Loucy (cell line): ENCODE measurements at regions not wholly inside any gene's neighbourhood (a gene's known extent, or its start where the extent isn't known, plus 50 kb on each side); places are given as distances from the start of the nearest gene placed in this dataset.

Experiments
- H2AFZ ChIP-seq: fragments of 200-600 bp; sonication (generic); 2 replicates; pipeline ENCODE4 v1.6.0; 2016; ENCODE audit warnings: antibody characterized with exemption, mild to moderate bottlenecking, low read length, moderate library complexity
- H3F3A ChIP-seq: fragments of 200-600 bp; 2 replicates; pipeline ENCODE4 v1.6.0; 2016; ENCODE audit warnings: antibody characterized with exemption, low read depth, mild to moderate bottlenecking
- H3K27me3 ChIP-seq: fragments of 200-600 bp; sonication (generic); 2 replicates; pipeline ENCODE4 v1.6.1; 2014; ENCODE audit warnings: low read length, mild to moderate bottlenecking; ENCODE audit not compliant: insufficient read depth, poor library complexity, severe bottlenecking
- H3K36me3 ChIP-seq: fragments of 200-600 bp; sonication (generic); 2 replicates; pipeline ENCODE4 v1.6.1; 2016; ENCODE audit warnings: low read length; ENCODE audit not compliant: insufficient read depth
- H3K4me1 ChIP-seq: fragments of 200-600 bp; sonication (generic); 2 replicates; pipeline ENCODE4 v1.5.1; 2014; ENCODE audit warnings: low read length, mild to moderate bottlenecking; ENCODE audit not compliant: insufficient read depth, poor library complexity, severe bottlenecking
- H3K4me2 ChIP-seq: fragments of 200-600 bp; sonication (generic); 2 replicates; pipeline ENCODE4 v1.6.0; 2014; ENCODE audit warnings: antibody characterized with exemption, low read length, low read depth, mild to moderate bottlenecking; ENCODE audit not compliant: poor library complexity, severe bottlenecking
- H3K4me3 ChIP-seq: fragments of 200-600 bp; sonication (generic); 2 replicates; pipeline ENCODE4 v1.5.1; 2014; ENCODE audit warnings: low read length, mild to moderate bottlenecking, mixed read lengths; ENCODE audit not compliant: poor library complexity, severe bottlenecking
- H3K79me2 ChIP-seq: fragments of 200-600 bp; sonication (generic); 2 replicates; pipeline ENCODE4 v1.6.1; 2014; ENCODE audit warnings: low read length; ENCODE audit not compliant: insufficient read depth
- H3K9ac ChIP-seq: fragments of 200-600 bp; sonication (generic); 2 replicates; pipeline ENCODE4 v1.6.0; 2014; ENCODE audit warnings: mild to moderate bottlenecking, low read depth, low read length, moderate library complexity; ENCODE audit not compliant: poor library complexity, severe bottlenecking
- H3K9me2 ChIP-seq: fragments of 200-600 bp; sonication (generic); replicated peaks from 2 replicates; pipeline ENCODE4 v1.6.1; 2016; ENCODE audit warnings: low read depth, low read length, mixed read lengths
- H3K9me3 ChIP-seq: fragments of 200-600 bp; sonication (generic); 2 replicates; pipeline ENCODE4 v1.6.1; 2014; ENCODE audit warnings: mild to moderate bottlenecking, antibody characterized with exemption, low read length, low read depth; ENCODE audit not compliant: insufficient read depth
- H4K20me1 ChIP-seq: fragments of 200-600 bp; sonication (generic); 2 replicates; pipeline ENCODE4 v1.6.0; 2014; ENCODE audit warnings: antibody characterized with exemption, low read length, mild to moderate bottlenecking; ENCODE audit not compliant: insufficient read depth, poor library complexity, severe bottlenecking
- EZH2phosphoT487 ChIP-seq: fragments of 200-600 bp; IDR thresholded peaks from 2 replicates; pipeline ENCODE4 v1.6.1; 2018; ENCODE audit warnings: antibody characterized with exemption, mild to moderate bottlenecking, moderate library complexity, borderline replicate concordance
- TF ChIP-seq, protein P1 (sequence below): fragments of 200-600 bp; sonication (generic); conservative IDR thresholded peaks from 2 replicates; pipeline ENCODE4 v1.5.1; 2014; ENCODE audit warnings: mild to moderate bottlenecking, antibody characterized with exemption, low read length

DNA sequence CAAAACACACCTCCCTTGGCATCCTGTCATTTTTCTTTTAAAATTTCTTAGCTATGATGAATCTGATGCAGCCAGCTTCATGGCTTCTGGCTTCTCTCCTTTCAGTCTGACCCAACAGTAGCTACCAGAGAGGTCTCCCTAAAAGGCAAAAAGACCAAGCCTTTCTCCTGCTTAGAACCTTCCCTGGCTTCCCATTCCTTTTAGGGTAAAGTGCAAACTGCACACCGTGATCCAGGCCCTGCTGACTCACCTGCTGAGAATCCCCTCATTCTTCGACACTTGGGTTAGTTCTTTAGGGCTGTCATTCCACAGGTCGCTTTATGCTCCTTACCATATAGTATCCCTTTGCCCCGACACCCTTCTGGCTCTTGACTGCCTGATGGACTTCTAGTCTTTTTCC, 362.4 kb downstream of the MIAT start:
- no peaks in the 10 kb centered on the region for H3F3A ChIP-seq
- no peak overlapping the region for H3K4me2 ChIP-seq
- no peak overlapping the region for H2AFZ ChIP-seq
- H3K27me3 ChIP-seq, result no peaks in the 10 kb centered on the region
- H3K36me3 ChIP-seq, result no peaks in the 10 kb centered on the region
- H3K9me2 ChIP-seq, result no peaks in the 10 kb centered on the region
- H3K4me1 ChIP-seq, result no peaks in the 10 kb centered on the region
- H3K9me3 ChIP-seq, result no peaks in the 10 kb centered on the region
- H4K20me1 ChIP-seq, result no peaks in the 10 kb centered on the region
- TF ChIP-seq EZH2phosphoT487, result no peak
- TF ChIP-seq, protein P1, sequence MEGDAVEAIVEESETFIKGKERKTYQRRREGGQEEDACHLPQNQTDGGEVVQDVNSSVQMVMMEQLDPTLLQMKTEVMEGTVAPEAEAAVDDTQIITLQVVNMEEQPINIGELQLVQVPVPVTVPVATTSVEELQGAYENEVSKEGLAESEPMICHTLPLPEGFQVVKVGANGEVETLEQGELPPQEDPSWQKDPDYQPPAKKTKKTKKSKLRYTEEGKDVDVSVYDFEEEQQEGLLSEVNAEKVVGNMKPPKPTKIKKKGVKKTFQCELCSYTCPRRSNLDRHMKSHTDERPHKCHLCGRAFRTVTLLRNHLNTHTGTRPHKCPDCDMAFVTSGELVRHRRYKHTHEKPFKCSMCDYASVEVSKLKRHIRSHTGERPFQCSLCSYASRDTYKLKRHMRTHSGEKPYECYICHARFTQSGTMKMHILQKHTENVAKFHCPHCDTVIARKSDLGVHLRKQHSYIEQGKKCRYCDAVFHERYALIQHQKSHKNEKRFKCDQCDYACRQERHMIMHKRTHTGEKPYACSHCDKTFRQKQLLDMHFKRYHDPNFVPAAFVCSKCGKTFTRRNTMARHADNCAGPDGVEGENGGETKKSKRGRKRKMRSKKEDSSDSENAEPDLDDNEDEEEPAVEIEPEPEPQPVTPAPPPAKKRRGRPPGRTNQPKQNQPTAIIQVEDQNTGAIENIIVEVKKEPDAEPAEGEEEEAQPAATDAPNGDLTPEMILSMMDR, result no peak
- H3K79me2 ChIP-seq, result no peaks in the 10 kb centered on the region
- H3K9ac ChIP-seq, result no peak overlapping the region
- no peak overlapping the region for H3K4me3 ChIP-seq

DNA sequence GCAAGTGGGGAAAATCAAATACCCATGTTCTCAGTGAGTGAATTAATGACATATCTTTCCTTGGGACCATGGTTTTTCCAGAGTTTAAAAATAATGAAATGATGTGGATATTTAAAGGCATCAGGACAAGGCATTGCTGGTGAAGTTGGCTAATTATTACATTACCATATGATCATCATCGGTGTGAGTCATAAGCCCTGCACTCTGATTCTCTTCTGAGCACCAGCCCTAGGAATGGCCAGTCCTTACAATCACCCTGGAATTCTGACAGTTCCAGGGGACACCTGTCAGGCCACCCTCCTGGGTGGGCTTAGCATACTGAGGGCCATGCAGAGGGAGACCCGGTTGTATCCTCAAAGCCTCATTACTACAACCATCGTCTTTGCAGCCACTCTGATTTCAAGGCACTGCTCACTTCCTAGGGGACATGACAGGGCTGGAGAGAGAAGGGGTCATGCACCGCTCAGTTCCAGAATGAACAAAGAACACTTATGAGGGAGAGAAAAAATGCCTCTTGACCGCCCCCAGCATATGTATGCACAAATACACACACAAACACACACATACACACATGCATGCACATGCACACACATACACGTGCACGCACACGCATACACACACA, 365.0 kb downstream of the MIAT start:
- Histone ChIP-seq H3K4me2 (no peak overlapping the region), H3K4me3 (no peak overlapping the region), H3K9ac (no peak overlapping the region), H2AFZ (no peak overlapping the region), H3F3A (no peaks in the 10 kb centered on the region), H3K36me3 (no peaks in the 10 kb centered on the region), H3K4me1 (no peaks in the 10 kb centered on the region), H4K20me1 (no peaks in the 10 kb centered on the region), H3K27me3 (no peaks in the 10 kb centered on the region), H3K9me3 (no peaks in the 10 kb centered on the region), H3K9me2 (no peaks in the 10 kb centered on the region), H3K79me2 (no peaks in the 10 kb centered on the region)
- TF ChIP-seq, protein P1, result no peak
- TF ChIP-seq EZH2phosphoT487, result no peak

DNA sequence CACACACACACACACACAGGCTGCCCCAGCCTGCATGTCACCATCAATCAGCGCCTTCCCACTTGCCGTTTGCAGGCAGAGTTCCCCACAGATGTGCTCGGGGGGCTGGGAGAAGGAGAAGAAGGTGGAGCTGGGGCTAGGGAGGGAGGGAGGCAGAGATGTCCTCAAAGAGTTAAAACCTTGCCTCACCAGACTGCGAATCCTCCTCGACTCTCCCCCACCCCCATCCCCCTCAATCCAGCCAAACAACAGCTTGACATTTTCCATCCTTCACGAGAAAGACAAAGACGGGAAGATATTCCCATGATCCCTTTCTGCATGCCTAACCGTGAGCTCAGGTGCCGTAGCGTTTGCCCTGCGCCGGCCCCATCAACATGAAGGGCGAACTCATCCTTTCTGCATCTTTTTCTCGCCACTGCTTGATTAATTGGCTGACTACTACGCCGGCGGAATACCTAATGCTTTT, 365.5 kb downstream of the MIAT start:
- no peak overlapping the region for H2AFZ ChIP-seq
- H3K4me1 ChIP-seq, result no peaks in the 10 kb centered on the region
- H4K20me1 ChIP-seq, result no peaks in the 10 kb centered on the region
- H3K27me3 ChIP-seq, result no peaks in the 10 kb centered on the region
- no peak overlapping the region for H3K4me3 ChIP-seq
- H3K9ac ChIP-seq, result no peak overlapping the region
- H3K9me3 ChIP-seq, result no peaks in the 10 kb centered on the region
- H3K9me2 ChIP-seq, result no peaks in the 10 kb centered on the region
- H3K36me3 ChIP-seq, result no peaks in the 10 kb centered on the region
- TF ChIP-seq, protein P1, result no peak
- TF ChIP-seq EZH2phosphoT487, result no peak
- no peak overlapping the region for H3K4me2 ChIP-seq
- no peaks in the 10 kb centered on the region for H3F3A ChIP-seq
- H3K79me2 ChIP-seq, result no peaks in the 10 kb centered on the region
